ENCODE measurements at regions not wholly inside any gene's neighbourhood (a gene's known extent, or its start where the extent isn't known, plus 50 kb on each side); places are given as distances from the start of the nearest gene placed in this dataset.

- no peak overlapping the region for H3K9ac ChIP-seq (ENCODE audit: low read length)
- H3K36me3 ChIP-seq (ENCODE audit: control insufficient read depth, insufficient read depth, low read length) = no peaks in the 10 kb centered on the region
- no peak overlapping the region for H3K27ac ChIP-seq (ENCODE audit: low read depth, low read length)
- H3K27me3 ChIP-seq (ENCODE audit: control insufficient read depth, insufficient read depth, low read length) = peaks cover 7% of the 10 kb centered on the region; the same call in 1 of the 2 replicates
- H3K9me3 ChIP-seq (ENCODE audit: control insufficient read depth, insufficient read depth, low read depth, low read length) = 0 out of 2 replicates have a peak, but pooled peaks cover 3% of the 10 kb centered on the region
- no peak overlapping the region for H3K4me3 ChIP-seq (ENCODE audit: low read depth, low read length)
- no peaks in the 10 kb centered on the region for H3K4me1 ChIP-seq (ENCODE audit: control insufficient read depth, insufficient read depth, low read length)
These were observed 118.5 kb upstream of the C1orf174 start for GRCh38 chr1:4018466-4019146.

DNA sequence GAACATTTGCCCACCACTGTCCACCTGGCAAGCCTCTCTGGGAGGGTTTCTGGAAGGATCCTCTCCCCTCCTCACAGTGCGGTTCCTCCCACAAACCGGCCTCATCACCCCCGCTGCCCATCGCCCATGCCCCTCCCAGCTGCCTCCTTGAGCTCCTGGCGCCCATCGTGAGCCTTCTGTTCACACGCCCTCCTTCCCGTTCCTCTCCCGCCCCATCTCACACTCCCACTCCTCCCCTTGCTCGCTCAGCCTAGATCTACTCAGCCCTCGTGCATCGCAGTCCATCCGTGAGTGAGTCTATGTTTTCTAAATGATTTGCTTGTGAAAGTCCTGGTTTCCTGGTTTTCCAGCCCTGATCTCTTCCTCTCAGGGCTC is 119.1 kb upstream of the C1orf174 start:
- peaks cover 7% of the 10 kb centered on the region; the same call in 1 of the 2 replicates for H3K27me3 ChIP-seq (ENCODE audit: control insufficient read depth, insufficient read depth, low read length)

DNA sequence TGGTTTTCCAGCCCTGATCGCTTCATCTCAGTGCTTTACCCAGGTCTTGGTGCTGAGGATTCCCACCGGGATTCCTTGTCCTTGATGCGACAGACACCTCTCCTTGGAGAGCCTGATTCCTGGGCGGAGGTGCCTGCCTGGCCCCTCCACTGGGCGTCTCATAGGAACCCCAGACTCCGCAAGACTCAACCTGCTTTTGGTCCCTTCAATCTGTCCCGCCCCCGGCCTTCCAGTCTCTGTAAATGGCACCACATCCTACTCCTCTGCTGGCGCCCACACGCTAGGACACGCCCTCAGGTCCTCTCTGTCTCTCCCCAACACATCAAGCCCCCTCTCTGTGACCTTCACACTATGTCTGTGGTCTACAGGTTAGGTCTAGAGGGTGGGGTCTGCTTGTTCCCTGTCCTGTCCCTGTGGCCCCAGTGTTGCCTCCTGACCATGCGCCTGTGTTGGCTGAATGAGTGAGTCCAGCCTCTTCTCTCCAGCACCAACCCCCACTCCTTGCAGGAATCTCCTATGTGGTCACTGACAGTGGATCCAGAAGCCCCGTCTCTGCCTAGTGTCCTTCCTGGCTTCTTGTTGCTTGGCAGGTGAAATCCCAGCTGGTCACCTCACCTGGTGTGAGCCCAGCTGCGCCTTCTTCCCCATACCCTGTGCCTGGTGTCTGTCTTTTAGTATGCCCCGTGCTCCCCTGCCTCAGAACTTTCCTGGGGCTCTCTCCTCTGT is 119.7 kb upstream of the C1orf174 start:
- no peaks in the 10 kb centered on the region for H3K4me1 ChIP-seq (ENCODE audit: control insufficient read depth, insufficient read depth, low read length)
- no peak overlapping the region for H3K27ac ChIP-seq (ENCODE audit: low read depth, low read length)
- H3K36me3 ChIP-seq (ENCODE audit: control insufficient read depth, insufficient read depth, low read length) = no peaks in the 10 kb centered on the region
- H3K4me3 ChIP-seq (ENCODE audit: low read depth, low read length) = no peak overlapping the region
- 0 out of 2 replicates have a peak, but pooled peaks cover 3% of the 10 kb centered on the region for H3K9me3 ChIP-seq (ENCODE audit: control insufficient read depth, insufficient read depth, low read depth, low read length)
- peaks cover 7% of the 10 kb centered on the region; the same call in 1 of the 2 replicates for H3K27me3 ChIP-seq (ENCODE audit: control insufficient read depth, insufficient read depth, low read length)
- H3K9ac ChIP-seq (ENCODE audit: low read length) = no peak overlapping the region

More for the DNA sequence above, 119.1 kb upstream of the C1orf174 start:
- no peak overlapping the region for H3K9ac ChIP-seq (ENCODE audit: low read length)
- 0 out of 2 replicates have a peak, but pooled peaks cover 3% of the 10 kb centered on the region for H3K9me3 ChIP-seq (ENCODE audit: control insufficient read depth, insufficient read depth, low read depth, low read length)
- no peak overlapping the region for H3K27ac ChIP-seq (ENCODE audit: low read depth, low read length)
- H3K4me3 ChIP-seq (ENCODE audit: low read depth, low read length) = no peak overlapping the region
- no peaks in the 10 kb centered on the region for H3K4me1 ChIP-seq (ENCODE audit: control insufficient read depth, insufficient read depth, low read length)
- H3K36me3 ChIP-seq (ENCODE audit: control insufficient read depth, insufficient read depth, low read length) = no peaks in the 10 kb centered on the region

GRCh38 chr1:4020449-4020848 is 120.4 kb upstream of the C1orf174 start:
- Histone ChIP-seq H3K4me1 (ENCODE audit: control insufficient read depth, insufficient read depth, low read length) (no peaks in the 10 kb centered on the region), H3K27me3 (ENCODE audit: control insufficient read depth, insufficient read depth, low read length) (peaks cover 7% of the 10 kb centered on the region; the same call in 1 of the 2 replicates)

DNA sequence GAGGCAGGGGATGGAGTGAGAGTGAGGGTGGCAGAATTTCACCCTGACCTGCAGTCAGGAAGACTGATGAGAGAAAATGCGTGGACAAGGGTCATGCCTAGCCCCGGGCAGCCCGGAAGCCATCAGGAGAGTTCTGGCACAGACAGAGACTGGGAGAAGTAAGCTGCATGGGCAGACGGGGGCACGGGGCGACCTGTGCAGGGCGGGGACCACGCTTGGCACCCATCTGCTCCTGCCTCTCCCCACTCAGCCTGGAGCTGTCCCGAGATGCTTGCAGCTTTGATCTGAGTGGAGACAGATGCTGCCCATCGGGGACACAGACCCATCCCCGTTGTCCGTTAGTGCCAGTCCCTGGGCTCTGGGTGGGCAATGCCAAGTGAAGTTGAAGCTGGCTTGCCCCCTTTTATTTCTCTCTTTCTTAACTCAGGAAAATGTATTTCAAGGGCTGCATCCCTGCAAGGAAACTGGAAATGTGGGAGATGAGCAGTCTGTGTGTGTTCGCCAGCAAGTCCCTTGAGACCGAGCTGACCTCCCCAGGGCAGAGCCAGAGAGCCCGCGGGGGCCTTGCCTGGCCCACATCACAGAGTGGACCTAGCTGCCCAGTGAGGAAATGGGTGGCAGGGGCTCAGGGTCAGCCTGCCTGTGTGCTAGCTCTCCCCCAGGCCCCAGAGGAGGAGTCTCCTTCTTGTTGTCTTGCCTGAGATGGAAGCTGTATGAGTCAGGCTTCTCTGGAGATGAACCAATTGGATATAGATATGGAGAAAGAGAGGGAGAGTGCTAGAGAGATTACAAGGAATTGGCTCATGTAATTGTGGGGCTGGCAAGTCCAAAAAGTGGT is 121.3 kb upstream of the C1orf174 start:
- no peaks in the 10 kb centered on the region for H3K4me1 ChIP-seq (ENCODE audit: control insufficient read depth, insufficient read depth, low read length)

More at GRCh38 chr1:4020449-4020848, 120.4 kb upstream of the C1orf174 start:
- Histone ChIP-seq H3K9ac (ENCODE audit: low read length) (no peak overlapping the region), H3K36me3 (ENCODE audit: control insufficient read depth, insufficient read depth, low read length) (no peaks in the 10 kb centered on the region), H3K9me3 (ENCODE audit: control insufficient read depth, insufficient read depth, low read depth, low read length) (0 out of 2 replicates have a peak, but pooled peaks cover 3% of the 10 kb centered on the region), H3K4me3 (ENCODE audit: low read depth, low read length) (no peak overlapping the region), H3K27ac (ENCODE audit: low read depth, low read length) (no peak overlapping the region)

DNA sequence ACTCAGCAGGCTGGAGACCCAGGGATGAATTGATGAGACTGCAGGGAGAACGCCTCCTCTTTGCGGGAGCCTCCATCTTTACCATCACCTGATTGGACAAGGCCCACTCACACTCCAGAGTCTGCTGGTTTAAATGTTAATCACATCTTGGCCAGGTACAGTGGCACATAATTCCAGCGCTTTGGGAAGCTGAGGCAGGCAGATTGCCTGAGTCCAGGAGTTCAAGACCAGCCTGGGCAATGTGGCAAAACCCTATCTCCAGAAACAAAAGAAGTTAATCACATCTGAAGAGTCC is 121.8 kb upstream of the C1orf174 start:
- Histone ChIP-seq H3K9ac (ENCODE audit: low read length) (no peak overlapping the region), H3K9me3 (ENCODE audit: control insufficient read depth, insufficient read depth, low read depth, low read length) (0 out of 2 replicates have a peak, but pooled peaks cover 3% of the 10 kb centered on the region), H3K36me3 (ENCODE audit: control insufficient read depth, insufficient read depth, low read length) (no peaks in the 10 kb centered on the region), H3K4me3 (ENCODE audit: low read depth, low read length) (no peak overlapping the region), H3K27ac (ENCODE audit: low read depth, low read length) (no peak overlapping the region), H3K27me3 (ENCODE audit: control insufficient read depth, insufficient read depth, low read length) (peaks cover 7% of the 10 kb centered on the region; the same call in 1 of the 2 replicates), H3K4me1 (ENCODE audit: control insufficient read depth, insufficient read depth, low read length) (no peaks in the 10 kb centered on the region)

More for the DNA sequence above, 121.3 kb upstream of the C1orf174 start:
- Histone ChIP-seq H3K4me3 (ENCODE audit: low read depth, low read length) (no peak overlapping the region), H3K36me3 (ENCODE audit: control insufficient read depth, insufficient read depth, low read length) (no peaks in the 10 kb centered on the region), H3K27me3 (ENCODE audit: control insufficient read depth, insufficient read depth, low read length) (peaks cover 7% of the 10 kb centered on the region; the same call in 1 of the 2 replicates), H3K9me3 (ENCODE audit: control insufficient read depth, insufficient read depth, low read depth, low read length) (0 out of 2 replicates have a peak, but pooled peaks cover 3% of the 10 kb centered on the region), H3K27ac (ENCODE audit: low read depth, low read length) (no peak overlapping the region), H3K9ac (ENCODE audit: low read length) (no peak overlapping the region)

DNA sequence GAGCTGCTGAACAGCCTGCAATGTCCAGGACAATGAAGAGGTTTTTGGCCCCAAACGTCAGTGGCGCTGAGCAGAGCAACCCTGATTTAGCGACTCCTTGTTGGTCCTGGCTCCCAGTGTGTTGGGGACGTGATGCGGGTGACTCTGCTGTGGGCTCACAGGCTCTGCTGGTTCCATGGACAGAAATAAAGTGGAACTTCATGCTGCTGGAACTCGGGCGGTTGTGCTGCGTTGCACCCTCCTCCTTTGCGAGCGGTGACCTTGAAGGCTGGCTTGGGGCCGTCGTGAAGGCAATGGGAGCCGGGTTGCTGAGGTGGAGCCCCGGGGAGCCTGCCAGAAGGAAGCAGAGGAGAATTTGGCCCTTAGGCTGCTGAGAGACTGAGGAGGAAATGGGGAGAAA is 122.6 kb upstream of the C1orf174 start:
- H3K9ac ChIP-seq (ENCODE audit: low read length) = no peak overlapping the region
- H3K9me3 ChIP-seq (ENCODE audit: control insufficient read depth, insufficient read depth, low read depth, low read length) = 0 out of 2 replicates have a peak, but pooled peaks cover under 1% of the 10 kb centered on the region
- H3K4me3 ChIP-seq (ENCODE audit: low read depth, low read length) = no peak overlapping the region
- H3K36me3 ChIP-seq (ENCODE audit: control insufficient read depth, insufficient read depth, low read length) = no peaks in the 10 kb centered on the region
- peaks cover 6% of the 10 kb centered on the region; the same call in 1 of the 2 replicates for H3K4me1 ChIP-seq (ENCODE audit: control insufficient read depth, insufficient read depth, low read length)
- H3K27me3 ChIP-seq (ENCODE audit: control insufficient read depth, insufficient read depth, low read length) = peaks cover 7% of the 10 kb centered on the region; the same call in 1 of the 2 replicates
- H3K27ac ChIP-seq (ENCODE audit: low read depth, low read length) = no peak overlapping the region

DNA sequence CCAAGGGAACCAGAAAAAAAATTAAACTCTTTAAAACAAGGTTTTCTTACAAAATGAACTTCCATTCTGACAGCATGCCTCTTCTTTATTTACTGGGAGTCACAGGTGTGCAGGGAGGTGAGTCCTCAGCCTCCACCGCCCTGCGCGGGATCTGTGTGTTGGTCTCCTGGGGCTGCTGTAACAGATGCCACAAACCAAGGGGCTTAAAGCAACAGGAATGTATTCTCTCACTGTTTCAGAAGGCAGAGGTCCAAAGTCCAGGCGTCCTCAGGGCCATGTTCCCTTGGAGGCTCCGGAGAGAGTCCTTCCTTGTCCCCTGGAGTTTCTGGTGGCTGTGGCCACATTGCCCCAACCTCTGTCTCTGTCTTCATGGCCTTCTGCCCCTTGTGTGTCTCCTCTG is 123.6 kb upstream of the C1orf174 start:
- Histone ChIP-seq H3K9ac (ENCODE audit: low read length) (no peak overlapping the region), H3K4me3 (ENCODE audit: low read depth, low read length) (no peak overlapping the region), H3K9me3 (ENCODE audit: control insufficient read depth, insufficient read depth, low read depth, low read length) (no peaks in the 10 kb centered on the region), H3K27me3 (ENCODE audit: control insufficient read depth, insufficient read depth, low read length) (peaks cover 4% of the 10 kb centered on the region; the same call in 1 of the 2 replicates), H3K36me3 (ENCODE audit: control insufficient read depth, insufficient read depth, low read length) (no peaks in the 10 kb centered on the region), H3K27ac (ENCODE audit: low read depth, low read length) (no peak overlapping the region), H3K4me1 (ENCODE audit: control insufficient read depth, insufficient read depth, low read length) (peaks cover 8% of the 10 kb centered on the region; the same call in 1 of the 2 replicates)

DNA sequence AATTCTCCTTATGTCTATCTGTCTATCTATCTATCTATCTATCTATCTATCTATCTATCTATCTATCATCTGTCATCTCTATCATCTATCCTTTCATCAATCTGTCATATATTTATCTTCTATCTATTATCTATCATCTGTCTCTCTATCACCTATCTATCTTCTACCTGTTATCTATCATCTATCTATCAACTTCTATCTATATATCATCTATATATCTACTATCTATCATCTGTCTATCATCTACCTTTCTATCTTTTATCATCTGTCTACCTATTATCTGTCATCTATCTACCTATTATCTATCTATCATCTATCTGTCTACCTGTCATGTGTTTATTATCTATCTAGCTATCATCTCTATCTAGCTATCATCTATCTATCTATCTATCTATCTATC is 124.7 kb upstream of the C1orf174 start:
- Histone ChIP-seq H3K4me3 (ENCODE audit: low read depth, low read length) (no peak overlapping the region), H3K9me3 (ENCODE audit: control insufficient read depth, insufficient read depth, low read depth, low read length) (no peaks in the 10 kb centered on the region), H3K27ac (ENCODE audit: low read depth, low read length) (no peak overlapping the region), H3K9ac (ENCODE audit: low read length) (no peak overlapping the region), H3K4me1 (ENCODE audit: control insufficient read depth, insufficient read depth, low read length) (peaks cover 8% of the 10 kb centered on the region; the same call in 1 of the 2 replicates), H3K27me3 (ENCODE audit: control insufficient read depth, insufficient read depth, low read length) (no peaks in the 10 kb centered on the region), H3K36me3 (ENCODE audit: control insufficient read depth, insufficient read depth, low read length) (no peaks in the 10 kb centered on the region)

DNA sequence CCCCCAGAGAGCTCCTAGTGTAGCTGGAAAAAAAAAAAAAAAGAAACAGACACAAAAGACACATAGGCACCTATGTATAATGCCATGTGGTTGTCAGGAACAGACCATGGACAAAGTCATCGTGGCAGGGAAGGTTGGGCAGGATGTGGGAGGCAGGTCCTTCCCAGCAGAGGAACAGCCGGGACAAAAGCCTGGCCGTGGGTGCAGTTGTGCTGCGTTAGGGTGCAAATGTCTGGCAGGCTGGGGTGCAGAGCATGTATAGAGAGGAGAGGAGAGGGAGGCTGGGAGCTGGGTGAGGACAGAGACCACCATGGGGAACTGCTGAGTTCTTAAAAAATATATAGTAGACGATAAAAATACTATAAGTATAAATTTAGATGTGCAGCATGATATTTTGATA is 125.7 kb upstream of the C1orf174 start:
- Histone ChIP-seq H3K36me3 (ENCODE audit: control insufficient read depth, insufficient read depth, low read length) (no peaks in the 10 kb centered on the region), H3K9me3 (ENCODE audit: control insufficient read depth, insufficient read depth, low read depth, low read length) (no peaks in the 10 kb centered on the region), H3K27me3 (ENCODE audit: control insufficient read depth, insufficient read depth, low read length) (no peaks in the 10 kb centered on the region), H3K9ac (ENCODE audit: low read length) (no peak overlapping the region), H3K27ac (ENCODE audit: low read depth, low read length) (no peak overlapping the region), H3K4me1 (ENCODE audit: control insufficient read depth, insufficient read depth, low read length) (peaks cover 8% of the 10 kb centered on the region; the same call in 1 of the 2 replicates), H3K4me3 (ENCODE audit: low read depth, low read length) (no peak overlapping the region)

Measured in HUES6 (cell line).